GM19395 (cell line): ENCODE measurements at regions not wholly inside any gene's neighbourhood (a gene's known extent, or its start where the extent isn't known, plus 50 kb on each side); places are given as distances from the start of the nearest gene placed in this dataset.
"Not testable (repeated sequence)": the region's sequence is repeated elsewhere in the genome, so short reads cannot be mapped to it uniquely, and the experiment has no call there.

Experiments
- ATAC-seq: cut with Tn5 transposase; IDR thresholded peaks from one replicate; pipeline ENCODE4 v1.9.1; 2021; ENCODE audit warnings: mild to moderate bottlenecking, moderate library complexity; ENCODE audit not compliant: unreplicated experiment

- ATAC-seq: no peak
Measured at GRCh38 chr7:96770758-96771157, 61.1 kb upstream of the SEM1 start.

GRCh38 chr7:96772139-96772694 lies 62.6 kb upstream of the SEM1 start:
- ATAC-seq: no peak

GRCh38 chr7:96773483-96773882 lies 63.8 kb upstream of the SEM1 start:
- ATAC-seq: no peak

- ATAC-seq: no peak
Measured at GRCh38 chr7:96774358-96774757, 64.7 kb upstream of the SEM1 start.

GRCh38 chr7:96775046-96775445 lies 65.4 kb upstream of the SEM1 start:
- no peak for ATAC-seq

- ATAC-seq: no peak
Measured at GRCh38 chr7:96778263-96778662, 68.6 kb upstream of the SEM1 start.

GRCh38 chr7:96781919-96782318 lies 72.3 kb upstream of the SEM1 start:
- no peak for ATAC-seq

- not testable (repeated sequence) for ATAC-seq
Measured at GRCh38 chr7:96782686-96783298, 73.1 kb upstream of the SEM1 start.

- ATAC-seq: no peak
Measured at GRCh38 chr7:96784597-96784996, 75.0 kb upstream of the SEM1 start.

- ATAC-seq: no peak
Measured at GRCh38 chr7:96786261-96786997, 76.8 kb upstream of the SEM1 start.

- ATAC-seq: no peak
Measured at GRCh38 chr7:96786998-96787395, 77.4 kb upstream of the SEM1 start.

GRCh38 chr7:96789914-96790313 lies 80.3 kb upstream of the SEM1 start:
- no peak for ATAC-seq

GRCh38 chr7:96792115-96792514 lies 82.5 kb upstream of the SEM1 start:
- ATAC-seq: peak; percentile 61

- no peak for ATAC-seq
Measured at GRCh38 chr7:96794063-96794462, 84.4 kb upstream of the SEM1 start.

- no peak for ATAC-seq
Measured at GRCh38 chr7:96800122-96800521, 90.5 kb upstream of the SEM1 start.

GRCh38 chr7:96800824-96801223 lies 91.2 kb upstream of the SEM1 start:
- ATAC-seq: no peak

GRCh38 chr7:96819111-96819700 lies 109.6 kb upstream of the SEM1 start:
- no peak for ATAC-seq

- not testable (repeated sequence) for ATAC-seq
Measured at GRCh38 chr7:96821131-96821530, 111.5 kb upstream of the SEM1 start.

- ATAC-seq: no peak
Measured at GRCh38 chr7:96822824-96823223, 113.2 kb upstream of the SEM1 start.

GRCh38 chr7:96823274-96823673 lies 113.6 kb upstream of the SEM1 start:
- ATAC-seq: no peak

- ATAC-seq: no peak
Measured at GRCh38 chr7:96824686-96825085, 115.0 kb upstream of the SEM1 start.

- no peak for ATAC-seq
Measured at GRCh38 chr7:96825285-96825684, 115.6 kb upstream of the SEM1 start.
